ENCODE measurements at regions not wholly inside any gene's neighbourhood (a gene's known extent, or its start where the extent isn't known, plus 50 kb on each side); places are given as distances from the start of the nearest gene placed in this dataset.

- Histone ChIP-seq H3K4me2 (replicated peaks; ENCODE audit: low read depth, low read length, poor library complexity, severe bottlenecking) (no peak overlapping the region), H4K20me1 (ENCODE audit: control insufficient read depth, insufficient read depth, low read length, poor library complexity, severe bottlenecking) (no peaks in the 10 kb centered on the region), H3K9me3 (ENCODE audit: control extremely low read depth in 1 of 3, control insufficient read depth in 2 of 3, insufficient read depth in 1 of 3, low read length in 2 of 3) (no peaks in the 10 kb centered on the region), H3K27me3 (replicated peaks in 1 of 4; ENCODE audit: control extremely low read depth in 1 of 4, control insufficient read depth in 3 of 4, insufficient read depth in 4 of 4, low read length in 3 of 4) (peaks cover 0 to 3% (median 0%) of the 10 kb centered on the region in 4 experiments), H3K79me2 (ENCODE audit: control insufficient read depth, insufficient read depth, low read length) (no peaks in the 10 kb centered on the region), H3K36me3 (replicated peaks in 1 of 2; ENCODE audit: control extremely low read depth in 1 of 2, control insufficient read depth in 1 of 2, extremely low read depth in 1 of 2, insufficient read depth in 2 of 2, low read length in 1 of 2) (no peaks in the 10 kb centered on the region), H3K27ac (ENCODE audit: low read length in 2 of 2) (no peak overlapping the region), H3K4me1 (ENCODE audit: control insufficient read depth in 2 of 2, insufficient read depth in 2 of 2, low read length in 2 of 2) (no peaks in the 10 kb centered on the region), H3K9ac (ENCODE audit: low read length) (no peak overlapping the region), H3K4me3 (ENCODE audit: control extremely low read depth in 1 of 5, extremely low read depth in 1 of 5, insufficient read depth in 1 of 5, low read depth in 2 of 5, low read length in 4 of 5) (no peak overlapping the region), H2AFZ (ENCODE audit: insufficient read depth, low read depth, low read length, poor library complexity, severe bottlenecking) (no peak overlapping the region)
- Mint-ChIP-seq H3K27ac (no peak overlapping the region), H3K4me3 (no peak overlapping the region), H3K4me1 (no peaks in the 10 kb centered on the region), H3K9me3 (ENCODE audit: insufficient read depth) (no peaks in the 10 kb centered on the region), H3K27me3 (no peaks in the 10 kb centered on the region)
- ChIA-PET CTCF (no interaction called here), POLR2A (no interaction called here)
- no peak for ATAC-seq (ENCODE audit: low read depth)
- no CpG with 5 or more reads among the region's 3 CpGs for WGBS (ENCODE audit: insufficient coverage)
- no peak for DNase-seq
- TF ChIP-seq EZH2 (IDR thresholded peaks at IDR 0.05; ENCODE audit: borderline replicate concordance, insufficient read depth, low read depth, low read length, poor library complexity, severe bottlenecking), result no peak
- TF ChIP-seq, protein P1, sequence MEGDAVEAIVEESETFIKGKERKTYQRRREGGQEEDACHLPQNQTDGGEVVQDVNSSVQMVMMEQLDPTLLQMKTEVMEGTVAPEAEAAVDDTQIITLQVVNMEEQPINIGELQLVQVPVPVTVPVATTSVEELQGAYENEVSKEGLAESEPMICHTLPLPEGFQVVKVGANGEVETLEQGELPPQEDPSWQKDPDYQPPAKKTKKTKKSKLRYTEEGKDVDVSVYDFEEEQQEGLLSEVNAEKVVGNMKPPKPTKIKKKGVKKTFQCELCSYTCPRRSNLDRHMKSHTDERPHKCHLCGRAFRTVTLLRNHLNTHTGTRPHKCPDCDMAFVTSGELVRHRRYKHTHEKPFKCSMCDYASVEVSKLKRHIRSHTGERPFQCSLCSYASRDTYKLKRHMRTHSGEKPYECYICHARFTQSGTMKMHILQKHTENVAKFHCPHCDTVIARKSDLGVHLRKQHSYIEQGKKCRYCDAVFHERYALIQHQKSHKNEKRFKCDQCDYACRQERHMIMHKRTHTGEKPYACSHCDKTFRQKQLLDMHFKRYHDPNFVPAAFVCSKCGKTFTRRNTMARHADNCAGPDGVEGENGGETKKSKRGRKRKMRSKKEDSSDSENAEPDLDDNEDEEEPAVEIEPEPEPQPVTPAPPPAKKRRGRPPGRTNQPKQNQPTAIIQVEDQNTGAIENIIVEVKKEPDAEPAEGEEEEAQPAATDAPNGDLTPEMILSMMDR (IDR thresholded peaks at IDR 0.05), result no peak
- intact Hi-C loops (cut with micrococcal nuclease), result no loop called here
Measured at GRCh38 chr7:118330388-118330787, 105.9 kb downstream of the ANKRD7 start.

GRCh38 chr7:118346748-118347147, 122.2 kb downstream of the ANKRD7 start:
- Mint-ChIP-seq H3K27me3 (no peaks in the 10 kb centered on the region), H3K4me1 (peaks cover 7% of the 10 kb centered on the region), H3K4me3 (no peak overlapping the region), H3K27ac (no peak overlapping the region), H3K9me3 (ENCODE audit: insufficient read depth) (no peaks in the 10 kb centered on the region)
- TF ChIP-seq EZH2 (IDR thresholded peaks at IDR 0.05; ENCODE audit: borderline replicate concordance, insufficient read depth, low read depth, low read length, poor library complexity, severe bottlenecking), result no peak
- TF ChIP-seq, protein P1 (IDR thresholded peaks at IDR 0.05), result no peak
- intact Hi-C loops (cut with micrococcal nuclease), result no loop called here
- no peaks in the 10 kb centered on the region for H3K27me3 ChIP-seq (replicated peaks in 1 of 4; ENCODE audit: control extremely low read depth in 1 of 4, control insufficient read depth in 3 of 4, insufficient read depth in 4 of 4, low read length in 3 of 4)
- no peak overlapping the region for H3K9ac ChIP-seq (ENCODE audit: low read length)
- H3K27ac ChIP-seq (ENCODE audit: low read length in 2 of 2), result no peak overlapping the region
- no peaks in the 10 kb centered on the region for H3K79me2 ChIP-seq (ENCODE audit: control insufficient read depth, insufficient read depth, low read length)
- no peak overlapping the region for H3K4me2 ChIP-seq (replicated peaks; ENCODE audit: low read depth, low read length, poor library complexity, severe bottlenecking)
- no peaks in the 10 kb centered on the region for H4K20me1 ChIP-seq (ENCODE audit: control insufficient read depth, insufficient read depth, low read length, poor library complexity, severe bottlenecking)
- no peak for ATAC-seq (ENCODE audit: low read depth)
- no peaks in the 10 kb centered on the region for H3K9me3 ChIP-seq (ENCODE audit: control extremely low read depth in 1 of 3, control insufficient read depth in 2 of 3, insufficient read depth in 1 of 3, low read length in 2 of 3)
- no peaks in the 10 kb centered on the region for H3K36me3 ChIP-seq (replicated peaks in 1 of 2; ENCODE audit: control extremely low read depth in 1 of 2, control insufficient read depth in 1 of 2, extremely low read depth in 1 of 2, insufficient read depth in 2 of 2, low read length in 1 of 2)
- no peak overlapping the region for H2AFZ ChIP-seq (ENCODE audit: insufficient read depth, low read depth, low read length, poor library complexity, severe bottlenecking)
- DNase-seq, result no peak
- POLR2A ChIA-PET, result no interaction called here
- H3K4me1 ChIP-seq (ENCODE audit: control insufficient read depth in 2 of 2, insufficient read depth in 2 of 2, low read length in 2 of 2), result peaks cover 0 to 6% of the 10 kb centered on the region in 2 donors
- H3K4me3 ChIP-seq (ENCODE audit: control extremely low read depth in 1 of 5, extremely low read depth in 1 of 5, insufficient read depth in 1 of 5, low read depth in 2 of 5, low read length in 4 of 5), result no peak overlapping the region
- CTCF ChIA-PET, result no interaction called here
